UCSD-AML1 (cell line): ENCODE measurements at regions not wholly inside any gene's neighbourhood (a gene's known extent, or its start where the extent isn't known, plus 50 kb on each side); places are given as distances from the start of the nearest gene placed in this dataset.

Experiments used
- DNase-seq: peaks from one replicate; lab custom pipeline; 2025; ENCODE audit not compliant: unreplicated experiment; lab: John Stamatoyannopoulos, UW

GRCh38 chr2:66717973-66718372 lies 283.0 kb downstream of the MEIS1 start:
- no peak for DNase-seq

DNA sequence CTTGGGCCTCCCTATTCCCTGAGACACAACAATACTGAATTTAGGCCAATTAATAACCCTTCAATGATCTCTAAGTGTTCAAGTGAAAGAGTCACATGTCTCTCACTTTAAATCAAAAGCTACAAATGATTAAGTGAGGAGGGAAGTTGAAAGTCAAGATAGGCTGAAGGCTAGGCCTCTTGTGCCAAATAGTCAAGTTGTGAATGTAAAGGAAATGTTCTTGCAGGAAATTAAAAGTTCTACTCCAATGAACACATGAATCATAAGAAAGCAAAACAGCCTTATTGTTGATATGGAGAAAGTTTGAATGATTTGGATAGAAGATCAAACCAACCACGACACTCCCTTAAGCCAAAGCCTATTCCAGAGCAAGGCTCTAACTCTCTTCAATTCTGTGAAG lies 286.9 kb downstream of the MEIS1 start:
- no peak for DNase-seq

GRCh38 chr2:66724241-66724640 lies 289.3 kb downstream of the MEIS1 start:
- DNase-seq, result no peak

DNA sequence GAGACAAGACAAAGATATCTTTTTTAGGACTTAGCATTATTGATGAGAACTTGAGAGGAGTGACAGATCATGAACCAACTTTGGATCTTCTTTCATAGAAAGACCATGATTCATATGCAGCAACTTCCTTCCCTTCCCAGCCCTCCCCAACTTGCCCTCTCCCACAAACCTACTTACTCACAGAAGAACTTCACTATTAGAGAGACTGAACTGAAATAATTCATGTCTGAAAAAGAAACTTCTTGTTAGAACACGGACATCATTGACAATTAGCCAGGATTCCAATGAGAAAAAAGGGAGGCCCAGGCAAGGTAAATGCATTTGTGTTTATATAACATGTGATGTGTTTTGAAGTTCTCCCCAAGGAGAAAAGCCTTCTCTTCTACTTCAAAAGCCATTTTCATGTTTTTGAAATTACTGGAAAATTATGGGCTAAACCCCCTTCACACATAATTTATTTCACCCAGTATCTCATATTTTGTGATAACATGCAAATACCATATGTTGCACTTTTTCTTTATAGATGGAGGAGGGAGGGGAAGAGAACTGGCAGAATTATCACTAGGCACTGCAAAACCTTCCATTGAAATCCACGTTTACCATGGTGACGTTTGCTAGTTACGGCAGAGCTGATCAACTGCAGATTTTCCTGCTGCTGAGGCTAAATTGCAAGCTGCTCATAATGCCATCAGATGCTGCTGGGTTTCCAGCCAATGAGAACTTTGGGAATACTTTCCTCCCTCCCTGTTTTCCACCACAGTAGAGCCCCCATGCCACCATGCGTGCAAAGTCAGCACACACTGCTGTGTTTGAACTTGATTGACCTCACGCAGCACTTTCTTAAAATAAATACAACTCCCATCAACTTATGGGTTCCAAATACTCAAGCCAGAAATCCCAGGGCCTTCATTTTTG lies 294.7 kb downstream of the MEIS1 start:
- DNase-seq, result no peak

- no peak for DNase-seq
Observed at GRCh38 chr2:66730441-66730840, 295.5 kb downstream of the MEIS1 start.

- DNase-seq, result no peak
Observed at GRCh38 chr2:66733364-66733999, 298.6 kb downstream of the MEIS1 start.

- no peak for DNase-seq
Observed at GRCh38 chr2:66748939-66749338, 314.0 kb downstream of the MEIS1 start.

- DNase-seq, result no peak
Observed at GRCh38 chr2:66749566-66749965, 314.6 kb downstream of the MEIS1 start.

DNA sequence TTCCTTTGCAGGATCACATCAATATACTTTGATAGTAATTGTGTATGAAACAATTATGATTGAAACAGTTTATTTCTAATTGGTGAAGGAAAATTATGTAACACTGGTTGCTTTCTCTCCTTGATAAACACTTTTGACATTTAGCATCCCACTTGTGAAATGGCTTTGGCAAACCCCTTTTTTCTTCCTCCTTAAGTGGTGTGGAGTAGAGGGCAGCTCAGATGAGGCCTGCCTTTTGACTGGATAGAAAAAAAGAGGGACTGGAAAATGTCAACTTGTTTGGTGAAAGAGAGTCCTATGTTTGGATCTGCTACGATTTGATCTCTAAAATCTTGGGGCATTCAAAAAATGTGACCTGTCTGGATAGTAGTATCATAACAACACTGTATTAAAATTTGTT lies 318.3 kb downstream of the MEIS1 start:
- DNase-seq, result no peak

DNA sequence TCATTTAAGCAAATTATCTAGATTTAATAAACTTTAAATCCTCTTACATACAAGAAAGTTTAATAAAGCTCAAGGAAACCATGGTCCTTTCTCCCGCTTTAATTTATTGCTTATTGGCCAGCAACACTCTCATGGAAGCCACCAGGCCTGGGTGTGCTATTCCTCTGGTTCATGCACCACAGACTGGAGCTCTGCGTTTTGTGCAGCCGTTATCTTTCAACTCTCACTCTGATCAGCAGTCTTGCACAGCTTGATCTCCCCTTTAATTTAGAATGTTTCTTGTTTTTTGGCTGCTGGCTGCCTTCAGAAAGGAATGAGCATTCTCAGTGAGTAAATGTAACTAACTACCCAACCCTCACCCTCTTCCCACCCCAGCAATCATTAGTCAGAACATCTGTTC lies 318.7 kb downstream of the MEIS1 start:
- no peak for DNase-seq

DNA sequence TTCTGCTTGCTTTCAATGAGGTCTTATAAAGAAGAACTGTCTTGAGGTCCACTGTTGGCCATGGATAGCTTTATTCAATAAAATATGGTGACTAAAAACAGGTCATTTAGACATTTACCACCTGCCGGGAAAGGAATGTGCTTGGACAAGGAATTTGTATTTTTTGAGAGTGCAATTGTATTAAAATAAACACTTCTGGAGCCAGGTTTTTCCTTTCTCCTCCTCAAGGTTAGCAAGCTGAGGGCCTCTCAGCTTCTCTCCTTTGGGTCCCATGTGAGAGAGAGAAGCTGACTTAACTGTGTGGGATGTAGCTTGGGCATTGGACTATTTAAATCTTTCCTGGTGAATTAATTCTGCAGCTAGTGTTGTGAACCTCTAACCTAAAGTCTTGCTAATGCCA lies 321.0 kb downstream of the MEIS1 start:
- DNase-seq, result no peak

- no peak for DNase-seq
Observed at GRCh38 chr2:66761826-66762225, 326.9 kb downstream of the MEIS1 start.

DNA sequence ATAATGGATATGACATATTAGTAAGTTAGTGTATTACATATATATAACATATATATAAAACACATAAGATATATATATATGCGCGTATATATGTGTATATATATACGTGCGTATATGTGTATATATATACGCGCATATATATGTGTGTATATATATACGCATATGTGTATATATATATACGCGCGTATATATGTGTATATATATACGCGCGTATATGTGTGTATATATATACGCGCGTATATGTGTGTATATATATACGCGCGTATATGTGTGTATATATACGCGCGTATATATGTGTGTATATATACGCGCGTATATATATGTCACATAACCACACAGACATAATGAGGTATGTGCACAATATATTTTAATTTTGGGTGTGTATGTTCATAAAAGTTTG lies 327.8 kb downstream of the MEIS1 start:
- DNase-seq, result no peak

DNA sequence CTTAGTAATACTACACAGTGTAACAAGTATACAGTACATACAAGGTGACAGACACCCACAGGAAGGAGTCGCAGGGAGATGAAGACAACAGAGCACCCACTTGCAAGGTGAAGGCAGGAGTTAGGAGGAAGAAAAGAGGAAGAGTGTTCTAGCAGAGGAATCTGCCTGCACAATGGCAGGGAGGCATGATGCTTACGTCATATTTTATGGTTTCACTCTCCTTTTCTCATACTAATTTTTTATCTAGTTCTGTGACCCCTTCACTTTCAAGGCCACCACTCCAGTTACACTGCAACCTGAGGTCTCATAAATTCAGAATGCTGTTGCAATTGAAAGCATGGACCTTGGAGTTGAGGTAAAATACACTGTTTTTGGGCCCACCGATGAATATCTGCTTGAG lies 331.7 kb downstream of the MEIS1 start:
- DNase-seq, result no peak

DNA sequence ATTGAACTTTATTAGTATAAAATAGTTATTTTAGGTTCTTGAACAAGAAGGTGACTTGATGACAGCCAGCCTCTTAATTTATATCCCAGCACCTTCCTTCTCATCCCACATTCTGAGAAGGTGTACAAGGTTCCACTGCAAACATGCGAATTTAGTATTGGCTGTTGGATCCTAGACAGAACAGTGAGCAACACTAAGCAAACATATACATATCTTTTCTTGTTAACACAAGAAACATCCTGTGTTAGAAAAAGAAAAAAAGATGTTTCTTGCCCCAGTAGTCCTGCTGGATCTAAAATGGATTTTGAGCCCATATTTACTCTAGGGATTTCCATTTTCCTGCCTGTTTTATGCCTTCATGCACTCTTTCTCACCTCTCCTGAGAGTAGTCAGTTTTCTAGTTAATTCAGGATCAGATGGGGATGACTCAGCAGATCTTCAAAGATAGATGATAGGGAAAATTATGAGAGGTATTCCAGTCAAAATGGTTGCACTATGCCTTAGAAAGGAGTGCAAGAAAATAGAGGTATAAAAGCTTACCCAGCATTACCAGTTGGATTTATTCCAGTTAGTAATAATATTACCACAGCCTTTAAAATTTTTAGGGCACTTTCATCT lies 336.5 kb downstream of the MEIS1 start:
- DNase-seq, result no peak

DNA sequence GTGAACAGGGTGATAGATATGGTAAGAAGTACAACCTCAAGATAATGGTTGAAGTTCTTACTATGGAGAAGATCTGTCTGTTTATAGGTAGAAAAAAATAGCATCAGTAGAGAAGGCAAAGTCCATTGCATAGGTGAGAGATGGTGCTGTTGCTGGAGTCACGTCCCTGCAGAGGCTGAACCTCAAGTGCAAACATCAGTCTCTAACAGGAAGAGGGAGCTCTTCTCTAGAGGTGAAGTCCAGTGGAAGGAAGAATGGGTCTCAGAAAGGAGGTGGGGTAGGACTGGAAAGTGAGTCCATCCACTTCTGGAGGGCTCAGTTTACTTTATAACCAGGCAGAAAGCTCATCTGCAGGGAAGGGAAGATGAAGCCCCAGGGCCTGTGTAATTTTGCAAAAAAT lies 337.7 kb downstream of the MEIS1 start:
- no peak for DNase-seq

- DNase-seq, result no peak
Observed at GRCh38 chr2:66775730-66776422, 341.0 kb downstream of the MEIS1 start.

DNA sequence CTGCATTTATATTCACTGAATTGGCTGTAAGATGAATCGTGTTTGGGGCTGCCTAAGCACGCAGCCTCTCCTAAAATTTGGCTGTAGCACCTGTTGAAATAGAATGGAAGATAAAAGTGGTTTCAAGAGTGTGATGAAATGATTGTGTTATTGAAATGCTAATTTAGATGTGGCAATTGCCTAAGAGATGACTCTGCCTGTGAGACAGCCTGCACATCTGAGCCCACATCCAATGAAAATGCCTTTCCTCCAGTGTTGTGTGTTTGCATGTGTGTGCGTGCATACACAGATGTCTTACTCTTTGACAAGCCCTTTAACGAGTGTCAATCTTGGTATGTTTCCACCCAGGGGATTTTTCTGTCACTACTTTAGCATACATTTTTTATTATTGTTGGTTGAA lies 346.9 kb downstream of the MEIS1 start:
- no peak for DNase-seq

GRCh38 chr2:66782780-66783361 lies 347.9 kb downstream of the MEIS1 start:
- no peak for DNase-seq

DNA sequence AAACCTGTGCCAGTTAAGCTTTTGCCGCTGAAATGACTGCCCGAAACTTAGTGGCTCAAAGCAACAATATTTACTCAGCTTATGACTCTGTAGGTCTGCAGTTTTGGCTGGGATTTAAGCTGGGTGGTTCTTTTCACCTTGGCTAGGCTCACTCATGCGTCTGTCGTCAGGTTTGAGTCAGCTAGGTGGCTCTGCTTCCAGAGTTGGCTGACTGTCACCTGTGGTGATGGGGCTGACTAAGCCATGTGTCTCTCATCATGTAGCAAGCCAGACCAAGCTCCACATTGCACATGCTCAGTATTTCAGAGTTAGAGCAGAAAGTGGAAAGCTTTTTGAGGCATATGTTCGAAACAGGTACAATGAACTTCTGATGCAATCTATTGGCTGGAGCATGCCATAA lies 354.8 kb downstream of the MEIS1 start:
- no peak for DNase-seq

DNA sequence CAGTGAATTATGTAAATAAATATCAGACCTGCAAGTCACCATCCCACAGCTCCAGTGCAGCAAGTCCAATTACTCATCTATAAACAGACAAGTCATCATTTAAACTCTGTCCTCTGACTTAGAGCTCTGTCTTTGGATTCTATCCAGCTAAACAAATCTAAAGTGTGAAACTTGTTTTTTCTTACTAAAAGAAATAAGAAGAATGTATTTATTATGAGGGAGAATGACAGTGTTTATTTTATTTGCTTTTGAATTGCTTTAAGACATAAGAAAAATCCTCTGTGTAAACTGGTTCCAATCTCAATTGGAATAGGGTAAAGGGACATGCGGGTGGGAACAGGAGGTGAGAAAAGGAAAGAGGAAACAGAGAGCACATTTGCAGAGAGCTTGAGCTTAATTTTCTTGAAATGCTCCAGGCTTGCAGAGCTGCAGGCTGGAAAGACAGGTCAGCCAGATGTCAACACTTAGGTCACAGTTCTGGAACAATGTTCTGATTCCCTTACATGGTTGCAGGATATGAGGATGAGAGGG lies 355.8 kb downstream of the MEIS1 start:
- DNase-seq, result no peak
